ENCODE measurements at regions not wholly inside any gene's neighbourhood (a gene's known extent, or its start where the extent isn't known, plus 50 kb on each side); places are given as distances from the start of the nearest gene placed in this dataset.

- intact Hi-C loops (cut with DNase I; ENCODE audit: low total_unique reads): no loop called here
- WGBS, 2 donors: 49 to 53% methylated on average over 2 of the region's 2 CpGs
- no peak for TF ChIP-seq POLR2A (IDR thresholded peaks at IDR 0.05)
- no peak for TF ChIP-seq CTCF (IDR thresholded peaks at IDR 0.05)
- Histone ChIP-seq H3K27me3 (no peaks in the 10 kb centered on the region), H3K36me3 (ENCODE audit: low read depth, missing control alignments) (no peaks in the 10 kb centered on the region), H3K4me1 (no peaks in the 10 kb centered on the region), H3K4me3 (no peak overlapping the region), H3K9me3 (no peaks in the 10 kb centered on the region), H3K27ac (no peak overlapping the region)
- no peak for DNase-seq
These were observed 82.8 kb downstream of the BLID start for GRCh38 chr11:122033193-122033592.

GRCh38 chr11:122032317-122032716 lies 83.7 kb downstream of the BLID start:
- 83 to 91% methylated on average over 3 of the region's 3 CpGs for WGBS, 2 donors
- H3K4me1 ChIP-seq: no peaks in the 10 kb centered on the region
- H3K27me3 ChIP-seq: no peaks in the 10 kb centered on the region
- no peaks in the 10 kb centered on the region for H3K9me3 ChIP-seq
- intact Hi-C loops (cut with DNase I; ENCODE audit: low total_unique reads): no loop called here
- TF ChIP-seq POLR2A (IDR thresholded peaks at IDR 0.05): no peak
- H3K4me3 ChIP-seq: no peak overlapping the region
- no peak overlapping the region for H3K27ac ChIP-seq
- peak; percentile 32 for DNase-seq
- no peaks in the 10 kb centered on the region for H3K36me3 ChIP-seq (ENCODE audit: low read depth, missing control alignments)

GRCh38 chr11:122031813-122032212 lies 84.2 kb downstream of the BLID start:
- WGBS, 2 donors: 97 to 100% methylated on average over 1 of the region's 1 CpG
- TF ChIP-seq CTCF (IDR thresholded peaks at IDR 0.05) (no peak), POLR2A (IDR thresholded peaks at IDR 0.05) (no peak)
- Histone ChIP-seq H3K27me3 (no peaks in the 10 kb centered on the region), H3K4me1 (no peaks in the 10 kb centered on the region), H3K9me3 (no peaks in the 10 kb centered on the region), H3K36me3 (ENCODE audit: low read depth, missing control alignments) (no peaks in the 10 kb centered on the region), H3K4me3 (no peak overlapping the region), H3K27ac (no peak overlapping the region)
- intact Hi-C loops (cut with DNase I; ENCODE audit: low total_unique reads): no loop called here
- no peak for DNase-seq

GRCh38 chr11:122030286-122030685 lies 85.7 kb downstream of the BLID start:
- no peak for TF ChIP-seq POLR2A (IDR thresholded peaks at IDR 0.05)
- no peak for TF ChIP-seq CTCF (IDR thresholded peaks at IDR 0.05)
- intact Hi-C loops (cut with DNase I; ENCODE audit: low total_unique reads): no loop called here
- H3K9me3 ChIP-seq: no peaks in the 10 kb centered on the region
- H3K4me3 ChIP-seq: no peak overlapping the region
- no peaks in the 10 kb centered on the region for H3K4me1 ChIP-seq
- WGBS, 2 donors: 73 to 77% methylated on average over 3 of the region's 3 CpGs
- no peaks in the 10 kb centered on the region for H3K27me3 ChIP-seq
- no peak overlapping the region for H3K27ac ChIP-seq
- DNase-seq: no peak
- no peaks in the 10 kb centered on the region for H3K36me3 ChIP-seq (ENCODE audit: low read depth, missing control alignments)

- H3K27ac ChIP-seq: no peak overlapping the region
- no peaks in the 10 kb centered on the region for H3K27me3 ChIP-seq
- no peak overlapping the region for H3K4me3 ChIP-seq
- no peaks in the 10 kb centered on the region for H3K36me3 ChIP-seq (ENCODE audit: low read depth, missing control alignments)
- DNase-seq: no peak
- 82 to 96% methylated on average over 4 of the region's 4 CpGs for WGBS, 2 donors
- TF ChIP-seq CTCF (IDR thresholded peaks at IDR 0.05): no peak
- intact Hi-C loops (cut with DNase I; ENCODE audit: low total_unique reads): no loop called here
- H3K4me1 ChIP-seq: no peaks in the 10 kb centered on the region
- no peaks in the 10 kb centered on the region for H3K9me3 ChIP-seq
These were observed 87.5 kb downstream of the BLID start for GRCh38 chr11:122028545-122028944.

Data from testis (tissue), 2 donors.